ENCODE measurements at regions not wholly inside any gene's neighbourhood (a gene's known extent, or its start where the extent isn't known, plus 50 kb on each side); places are given as distances from the start of the nearest gene placed in this dataset.
A peak's percentile ranks its signal among the peaks of the same experiment; 100 is the strongest.

DNA sequence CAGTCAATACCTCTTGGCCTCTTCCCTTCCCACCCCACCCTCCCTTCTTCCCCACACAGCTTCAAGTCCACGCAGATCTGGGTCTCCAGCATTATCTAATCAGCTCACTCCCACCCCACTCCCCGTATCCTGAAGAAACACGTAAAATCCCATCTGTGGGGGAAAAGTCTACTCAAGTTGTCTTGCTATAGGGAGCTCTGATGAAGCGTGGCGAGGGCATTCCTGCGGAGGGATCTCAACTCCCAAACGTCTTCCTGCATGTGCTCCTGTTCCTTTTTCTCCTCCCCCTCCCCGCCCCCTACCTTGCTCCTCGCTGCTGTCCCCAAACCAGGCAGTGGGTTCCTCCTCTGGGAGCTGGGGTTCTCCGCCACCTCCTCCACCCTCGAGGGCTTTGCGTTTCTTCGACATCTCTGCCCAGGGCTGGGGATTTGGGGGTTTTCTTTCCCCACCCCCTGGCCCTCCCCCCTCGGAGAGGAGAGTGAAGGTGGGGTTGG, 181.8 kb downstream of the TBXT start:
- Histone ChIP-seq H3K27me3 (peaks cover 0 to 6% of the 10 kb centered on the region in 2 donors), H3K9me3 (no peaks in the 10 kb centered on the region), H3K36me3 (no peaks in the 10 kb centered on the region), H3K27ac (no peak overlapping the region), H3K4me3 (peak overlapping the region in 1 of 4 donors; percentile 50), H3K4me1 (no peaks in the 10 kb centered on the region)
- TF ChIP-seq, protein P1, sequence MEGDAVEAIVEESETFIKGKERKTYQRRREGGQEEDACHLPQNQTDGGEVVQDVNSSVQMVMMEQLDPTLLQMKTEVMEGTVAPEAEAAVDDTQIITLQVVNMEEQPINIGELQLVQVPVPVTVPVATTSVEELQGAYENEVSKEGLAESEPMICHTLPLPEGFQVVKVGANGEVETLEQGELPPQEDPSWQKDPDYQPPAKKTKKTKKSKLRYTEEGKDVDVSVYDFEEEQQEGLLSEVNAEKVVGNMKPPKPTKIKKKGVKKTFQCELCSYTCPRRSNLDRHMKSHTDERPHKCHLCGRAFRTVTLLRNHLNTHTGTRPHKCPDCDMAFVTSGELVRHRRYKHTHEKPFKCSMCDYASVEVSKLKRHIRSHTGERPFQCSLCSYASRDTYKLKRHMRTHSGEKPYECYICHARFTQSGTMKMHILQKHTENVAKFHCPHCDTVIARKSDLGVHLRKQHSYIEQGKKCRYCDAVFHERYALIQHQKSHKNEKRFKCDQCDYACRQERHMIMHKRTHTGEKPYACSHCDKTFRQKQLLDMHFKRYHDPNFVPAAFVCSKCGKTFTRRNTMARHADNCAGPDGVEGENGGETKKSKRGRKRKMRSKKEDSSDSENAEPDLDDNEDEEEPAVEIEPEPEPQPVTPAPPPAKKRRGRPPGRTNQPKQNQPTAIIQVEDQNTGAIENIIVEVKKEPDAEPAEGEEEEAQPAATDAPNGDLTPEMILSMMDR (IDR thresholded peaks at IDR 0.05): no peak
- no peak for TF ChIP-seq POLR2A (IDR thresholded peaks at IDR 0.05)
- DNase-seq: no peak

DNA sequence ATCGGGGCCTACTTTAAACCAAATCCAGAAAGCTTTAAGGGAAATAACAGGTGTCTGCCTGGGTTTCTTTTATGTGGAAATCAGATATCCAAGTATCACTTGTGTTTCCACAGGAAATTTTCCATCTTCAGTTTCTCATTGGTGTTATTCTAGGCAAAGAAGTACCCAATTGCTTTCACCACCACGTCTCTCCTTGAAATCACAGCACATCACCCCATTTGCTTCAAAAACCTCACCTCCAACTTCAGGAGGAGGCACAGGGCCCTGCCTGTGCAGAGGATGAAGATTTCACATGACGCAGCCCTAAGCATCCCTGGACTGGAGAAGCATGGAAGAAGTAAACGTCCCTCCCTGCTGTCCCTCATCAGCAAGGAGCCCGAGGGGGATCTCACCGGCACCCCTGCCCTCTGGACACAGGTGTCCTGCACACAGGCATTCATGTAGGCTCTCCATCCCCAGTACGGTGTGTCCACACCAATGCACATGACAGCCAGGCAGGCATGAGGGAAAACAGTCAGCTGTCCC, 182.3 kb downstream of the TBXT start:
- H3K36me3 ChIP-seq: no peaks in the 10 kb centered on the region
- no peak overlapping the region for H3K27ac ChIP-seq
- no peak overlapping the region for H3K4me3 ChIP-seq
- H3K9me3 ChIP-seq: no peaks in the 10 kb centered on the region
- DNase-seq: no peak
- H3K27me3 ChIP-seq: peaks cover 0 to 6% of the 10 kb centered on the region in 2 donors
- H3K4me1 ChIP-seq: no peaks in the 10 kb centered on the region
- TF ChIP-seq POLR2A (IDR thresholded peaks at IDR 0.05): no peak
- TF ChIP-seq, protein P1 (IDR thresholded peaks at IDR 0.05): no peak

DNA sequence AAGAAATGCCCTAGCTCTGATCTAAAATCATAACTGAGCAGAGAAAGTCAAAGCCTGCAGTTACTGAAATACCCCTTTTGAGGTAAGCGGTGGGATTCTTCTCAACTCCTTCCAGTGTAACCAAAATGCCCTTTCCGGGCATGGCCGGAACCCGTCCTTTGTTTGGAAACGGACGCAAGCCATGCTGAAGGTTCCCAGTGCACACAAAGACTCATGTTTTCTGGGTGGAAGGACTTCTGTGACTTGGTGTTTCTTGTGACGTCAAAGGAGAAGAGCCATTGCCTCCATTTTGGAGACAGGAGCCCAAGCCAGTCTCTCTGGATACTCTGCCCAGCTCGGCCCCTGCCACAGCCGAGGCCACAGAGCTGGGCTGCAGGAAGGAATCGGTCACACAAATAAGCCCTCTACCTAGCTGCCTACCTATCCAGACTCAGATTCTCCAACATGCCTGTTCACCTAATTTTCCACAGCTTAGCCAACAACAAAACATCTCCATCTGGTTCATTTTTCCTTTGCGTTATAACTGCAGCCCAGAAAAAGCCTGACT, 182.8 kb downstream of the TBXT start:
- H3K9me3 ChIP-seq: no peaks in the 10 kb centered on the region
- peaks cover 0 to 6% of the 10 kb centered on the region in 2 donors for H3K27me3 ChIP-seq
- H3K4me3 ChIP-seq: no peak overlapping the region
- H3K4me1 ChIP-seq: no peaks in the 10 kb centered on the region
- no peak for TF ChIP-seq POLR2A (IDR thresholded peaks at IDR 0.05)
- TF ChIP-seq, protein P1 (IDR thresholded peaks at IDR 0.05): no peak
- no peak for DNase-seq
- no peaks in the 10 kb centered on the region for H3K36me3 ChIP-seq
- no peak overlapping the region for H3K27ac ChIP-seq

DNA sequence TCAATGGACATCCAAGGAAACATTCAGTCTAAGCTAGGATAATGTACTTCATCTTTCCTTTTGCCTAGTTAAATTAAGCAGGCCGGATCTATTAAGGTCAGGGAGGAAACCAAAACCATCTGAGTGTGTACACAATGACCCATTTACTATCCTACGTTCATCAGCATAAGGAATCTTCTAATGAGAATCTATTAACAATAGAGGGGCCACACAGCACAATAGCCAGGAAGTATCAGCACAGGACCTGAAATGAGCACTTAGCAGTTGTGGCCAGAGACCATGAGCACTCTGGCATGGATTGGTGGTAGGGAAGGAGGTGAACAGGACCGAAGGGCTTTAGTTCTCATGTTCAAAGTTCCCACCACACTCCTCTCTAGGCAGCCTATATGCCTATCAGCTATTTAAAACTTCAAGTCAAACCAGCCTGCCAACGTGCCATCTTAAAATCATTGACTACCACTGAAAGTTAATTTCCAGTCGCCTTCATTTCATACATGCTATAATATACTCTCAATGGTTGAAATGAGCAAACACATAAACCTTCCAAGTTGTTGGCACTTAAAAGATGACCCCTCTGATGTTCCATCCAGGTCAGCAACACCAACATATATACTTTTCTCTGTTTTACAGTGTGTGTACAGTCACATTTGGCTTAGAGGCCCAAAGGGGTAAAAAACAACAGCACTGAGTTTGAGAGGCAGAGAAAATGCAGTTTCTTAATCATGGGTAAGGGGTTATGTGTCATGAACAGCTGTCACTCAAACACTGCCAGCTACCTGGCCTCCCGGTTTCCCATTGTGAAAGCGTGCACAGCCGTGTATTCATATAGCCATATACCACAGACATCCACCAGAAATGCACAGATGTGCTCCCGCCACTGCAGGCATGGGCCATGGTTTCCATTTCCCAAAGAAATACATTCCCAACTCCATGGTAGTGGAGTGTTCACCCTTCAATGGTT, 184.3 kb downstream of the TBXT start:
- TF ChIP-seq, protein P1 (IDR thresholded peaks at IDR 0.05): no peak
- no peak for TF ChIP-seq POLR2A (IDR thresholded peaks at IDR 0.05)
- no peaks in the 10 kb centered on the region for H3K9me3 ChIP-seq
- no peaks in the 10 kb centered on the region for H3K36me3 ChIP-seq
- H3K27ac ChIP-seq: no peak overlapping the region
- H3K27me3 ChIP-seq: peaks cover 0 to 4% of the 10 kb centered on the region in 2 donors
- H3K4me3 ChIP-seq: no peak overlapping the region
- DNase-seq: no peak
- no peaks in the 10 kb centered on the region for H3K4me1 ChIP-seq

DNA sequence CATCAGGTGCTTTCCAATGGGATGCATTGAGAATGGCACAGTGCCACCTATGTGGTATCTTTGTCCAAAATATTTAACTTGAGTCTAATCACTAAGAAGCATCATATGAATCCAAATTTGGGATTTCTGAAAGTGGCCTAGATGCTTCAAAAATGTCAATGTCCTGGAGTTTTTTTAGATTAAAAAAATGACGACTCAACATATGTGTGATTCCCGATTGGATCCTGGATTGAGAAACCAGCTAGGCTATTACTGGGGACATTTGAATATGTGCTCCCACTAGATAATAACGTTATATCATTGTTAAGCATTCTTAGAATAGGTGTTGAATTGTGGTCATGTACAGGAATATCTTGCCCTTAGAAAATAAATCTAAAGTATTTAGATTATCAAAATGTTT, 189.2 kb downstream of the TBXT start:
- Histone ChIP-seq H3K4me3 (no peak overlapping the region), H3K4me1 (no peaks in the 10 kb centered on the region), H3K27ac (no peak overlapping the region), H3K9me3 (no peaks in the 10 kb centered on the region), H3K27me3 (no peaks in the 10 kb centered on the region), H3K36me3 (no peaks in the 10 kb centered on the region)
- TF ChIP-seq, protein P1 (IDR thresholded peaks at IDR 0.05): no peak
- no peak for TF ChIP-seq POLR2A (IDR thresholded peaks at IDR 0.05)
- DNase-seq: no peak
